ENCODE measurements at regions not wholly inside any gene's neighbourhood (a gene's known extent, or its start where the extent isn't known, plus 50 kb on each side); places are given as distances from the start of the nearest gene placed in this dataset.

- DNase-seq (ENCODE audit: extremely low spot score in 2 of 2) = no peak
- Histone ChIP-seq H3K36me3 (no peaks in the 10 kb centered on the region), H3K4me3 (no peak overlapping the region), H3K27me3 (no peaks in the 10 kb centered on the region), H3K27ac (no peak overlapping the region), H3K4me1 (no peaks in the 10 kb centered on the region), H3K9me3 (no peaks in the 10 kb centered on the region)
- no peak for TF ChIP-seq CTCF (IDR thresholded peaks at IDR 0.05)
- no peak for TF ChIP-seq POLR2AphosphoS5 (IDR thresholded peaks at IDR 0.05; ENCODE audit: insufficient read depth in 1 of 2, low read depth in 1 of 2)
- TF ChIP-seq POLR2A (IDR thresholded peaks at IDR 0.05) = no peak
- intact Hi-C loops (cut with DNase I) = no loop called here
Observed at GRCh38 chr14:84566109-84566508, 963.8 kb upstream of the FLRT2 start.

GRCh38 chr14:84575681-84576080 lies 954.3 kb upstream of the FLRT2 start:
- intact Hi-C loops (cut with DNase I) = no loop called here
- no peak overlapping the region for H3K27ac ChIP-seq
- H3K4me3 ChIP-seq = no peak overlapping the region
- no peaks in the 10 kb centered on the region for H3K36me3 ChIP-seq
- TF ChIP-seq CTCF (IDR thresholded peaks at IDR 0.05) (no peak), POLR2AphosphoS5 (IDR thresholded peaks at IDR 0.05; ENCODE audit: insufficient read depth in 1 of 2, low read depth in 1 of 2) (no peak), POLR2A (IDR thresholded peaks at IDR 0.05) (no peak)
- DNase-seq (ENCODE audit: extremely low spot score in 2 of 2) = no peak
- no peaks in the 10 kb centered on the region for H3K27me3 ChIP-seq
- H3K4me1 ChIP-seq = no peaks in the 10 kb centered on the region
- no peaks in the 10 kb centered on the region for H3K9me3 ChIP-seq

- H3K9me3 ChIP-seq = no peaks in the 10 kb centered on the region
- no peak for DNase-seq (ENCODE audit: extremely low spot score in 2 of 2)
- no peaks in the 10 kb centered on the region for H3K36me3 ChIP-seq
- intact Hi-C loops (cut with DNase I) = no loop called here
- TF ChIP-seq POLR2AphosphoS5 (IDR thresholded peaks at IDR 0.05; ENCODE audit: insufficient read depth in 1 of 2, low read depth in 1 of 2) (no peak), CTCF (IDR thresholded peaks at IDR 0.05) (no peak), POLR2A (IDR thresholded peaks at IDR 0.05) (no peak)
- no peak overlapping the region for H3K27ac ChIP-seq
- no peaks in the 10 kb centered on the region for H3K27me3 ChIP-seq
- H3K4me1 ChIP-seq = no peaks in the 10 kb centered on the region
- no peak overlapping the region for H3K4me3 ChIP-seq
Observed at GRCh38 chr14:84579292-84579691, 950.7 kb upstream of the FLRT2 start.

- TF ChIP-seq CTCF (IDR thresholded peaks at IDR 0.05) (no peak), POLR2AphosphoS5 (IDR thresholded peaks at IDR 0.05; ENCODE audit: insufficient read depth in 1 of 2, low read depth in 1 of 2) (no peak), POLR2A (IDR thresholded peaks at IDR 0.05) (no peak)
- Histone ChIP-seq H3K4me3 (no peak overlapping the region), H3K36me3 (no peaks in the 10 kb centered on the region), H3K27me3 (no peaks in the 10 kb centered on the region), H3K4me1 (no peaks in the 10 kb centered on the region), H3K27ac (no peak overlapping the region), H3K9me3 (no peaks in the 10 kb centered on the region)
- DNase-seq (ENCODE audit: extremely low spot score in 2 of 2) = no peak
- intact Hi-C loops (cut with DNase I) = no loop called here
Observed at GRCh38 chr14:84581041-84581440, 948.9 kb upstream of the FLRT2 start.

GRCh38 chr14:84584511-84584910 lies 945.4 kb upstream of the FLRT2 start:
- H3K4me3 ChIP-seq = no peak overlapping the region
- intact Hi-C loops (cut with DNase I) = no loop called here
- DNase-seq (ENCODE audit: extremely low spot score in 2 of 2) = no peak

More at GRCh38 chr14:84584511-84584910, 945.4 kb upstream of the FLRT2 start:
- no peaks in the 10 kb centered on the region for H3K4me1 ChIP-seq
- H3K27ac ChIP-seq = no peak overlapping the region
- no peaks in the 10 kb centered on the region for H3K36me3 ChIP-seq
- H3K27me3 ChIP-seq = no peaks in the 10 kb centered on the region
- H3K9me3 ChIP-seq = no peaks in the 10 kb centered on the region
- TF ChIP-seq POLR2A (IDR thresholded peaks at IDR 0.05) (no peak), POLR2AphosphoS5 (IDR thresholded peaks at IDR 0.05; ENCODE audit: insufficient read depth in 1 of 2, low read depth in 1 of 2) (no peak)

All from vagina (tissue), 2 donors.